Osteoblast (primary cell): ENCODE measurements at regions not wholly inside any gene's neighbourhood (a gene's known extent, or its start where the extent isn't known, plus 50 kb on each side); places are given as distances from the start of the nearest gene placed in this dataset.
"Not testable (repeated sequence)": the region's sequence is repeated elsewhere in the genome, so short reads cannot be mapped to it uniquely, and the experiment has no call there.

Source experiments
- DNase-seq: peaks from one replicate; pipeline ENCODE4 v3.0.0; 2011; ENCODE audit warnings: low spot score, mixed read lengths; ENCODE audit not compliant: insufficient read length; ENCODE audit errors: missing footprints
- H2AFZ ChIP-seq: 2 replicates; pipeline ENCODE4 v1.6.0; 2011; ENCODE audit warnings: mild to moderate bottlenecking, low read length
- H3K27ac ChIP-seq: 2 replicates; pipeline ENCODE4 v1.5.1; 2011; ENCODE audit warnings: mild to moderate bottlenecking, low read depth, low read length, moderate library complexity
- H3K27me3 ChIP-seq: 2 replicates; pipeline ENCODE4 v1.6.0; 2012; ENCODE audit warnings: mild to moderate bottlenecking, control low read depth, inconsistent platforms, low read length, moderate library complexity; ENCODE audit not compliant: insufficient read depth
- H3K36me3 ChIP-seq: 2 replicates; pipeline ENCODE4 v1.5.1; 2011; ENCODE audit warnings: mild to moderate bottlenecking, low read length, control low read depth, moderate library complexity; ENCODE audit not compliant: insufficient read depth
- H3K4me1 ChIP-seq: 2 replicates; pipeline ENCODE4 v1.5.1; 2011; ENCODE audit warnings: mild to moderate bottlenecking, low read length, control low read depth, moderate library complexity; ENCODE audit not compliant: insufficient read depth
- H3K4me2 ChIP-seq: 2 replicates; pipeline ENCODE4 v1.6.0; 2011; ENCODE audit warnings: mild to moderate bottlenecking, low read length; ENCODE audit not compliant: insufficient read depth
- H3K4me3 ChIP-seq: fragments of 200-600 bp; sonication (generic); 3 replicates; pipeline ENCODE4 v1.5.1; 2012; ENCODE audit warnings: mild to moderate bottlenecking, low read length, inconsistent platforms; ENCODE audit not compliant: insufficient read depth
- H3K79me2 ChIP-seq: 2 replicates; pipeline ENCODE4 v1.6.0; 2012; ENCODE audit warnings: mild to moderate bottlenecking, low read length, control low read depth, inconsistent platforms; ENCODE audit not compliant: insufficient read depth
- H3K9me3 ChIP-seq: 2 replicates; pipeline ENCODE4 v1.5.1; 2011; ENCODE audit warnings: low read depth, low read length, control low read depth
- H4K20me1 ChIP-seq: 2 replicates; pipeline ENCODE4 v1.6.0; 2012; ENCODE audit warnings: mild to moderate bottlenecking, low read length, control low read depth; ENCODE audit not compliant: insufficient read depth
- TF ChIP-seq, protein P1 (sequence below): IDR thresholded peaks from 2 replicates; pipeline ENCODE4 v1.5.1; 2011; ENCODE audit warnings: mild to moderate bottlenecking, low read depth, low read length, moderate library complexity; ENCODE audit errors: extremely low read depth

DNA sequence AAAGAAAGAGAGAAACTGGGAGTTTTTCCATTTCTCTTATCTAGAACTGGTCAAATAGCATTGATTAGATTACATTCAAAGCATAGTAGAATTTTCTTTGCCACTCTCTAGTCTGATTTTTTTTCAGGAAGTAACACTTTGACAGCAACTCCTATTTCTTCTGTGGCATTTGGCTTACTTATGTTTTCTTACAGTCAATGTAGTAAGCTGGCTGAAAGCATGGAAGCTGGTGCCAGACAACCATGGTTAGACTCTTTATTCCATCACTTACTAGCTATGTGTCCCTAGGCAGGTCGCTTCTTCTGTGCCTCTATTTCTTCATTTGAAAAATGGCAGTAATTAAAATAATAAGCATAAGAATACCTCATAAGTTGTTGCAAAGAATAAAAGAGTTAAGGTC lies 54.2 kb upstream of the OPRM1 start:
- Histone ChIP-seq H3K79me2 (no peaks in the 10 kb centered on the region), H3K4me3 (no peak overlapping the region), H3K4me2 (no peak overlapping the region), H4K20me1 (no peaks in the 10 kb centered on the region), H3K27me3 (no peaks in the 10 kb centered on the region), H3K36me3 (no peaks in the 10 kb centered on the region), H2AFZ (no peak overlapping the region), H3K9me3 (peaks cover under 1% of the 10 kb centered on the region), H3K27ac (no peak overlapping the region), H3K4me1 (no peaks in the 10 kb centered on the region)
- DNase-seq, result no peak
- TF ChIP-seq, protein P1, sequence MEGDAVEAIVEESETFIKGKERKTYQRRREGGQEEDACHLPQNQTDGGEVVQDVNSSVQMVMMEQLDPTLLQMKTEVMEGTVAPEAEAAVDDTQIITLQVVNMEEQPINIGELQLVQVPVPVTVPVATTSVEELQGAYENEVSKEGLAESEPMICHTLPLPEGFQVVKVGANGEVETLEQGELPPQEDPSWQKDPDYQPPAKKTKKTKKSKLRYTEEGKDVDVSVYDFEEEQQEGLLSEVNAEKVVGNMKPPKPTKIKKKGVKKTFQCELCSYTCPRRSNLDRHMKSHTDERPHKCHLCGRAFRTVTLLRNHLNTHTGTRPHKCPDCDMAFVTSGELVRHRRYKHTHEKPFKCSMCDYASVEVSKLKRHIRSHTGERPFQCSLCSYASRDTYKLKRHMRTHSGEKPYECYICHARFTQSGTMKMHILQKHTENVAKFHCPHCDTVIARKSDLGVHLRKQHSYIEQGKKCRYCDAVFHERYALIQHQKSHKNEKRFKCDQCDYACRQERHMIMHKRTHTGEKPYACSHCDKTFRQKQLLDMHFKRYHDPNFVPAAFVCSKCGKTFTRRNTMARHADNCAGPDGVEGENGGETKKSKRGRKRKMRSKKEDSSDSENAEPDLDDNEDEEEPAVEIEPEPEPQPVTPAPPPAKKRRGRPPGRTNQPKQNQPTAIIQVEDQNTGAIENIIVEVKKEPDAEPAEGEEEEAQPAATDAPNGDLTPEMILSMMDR, result no peak

DNA sequence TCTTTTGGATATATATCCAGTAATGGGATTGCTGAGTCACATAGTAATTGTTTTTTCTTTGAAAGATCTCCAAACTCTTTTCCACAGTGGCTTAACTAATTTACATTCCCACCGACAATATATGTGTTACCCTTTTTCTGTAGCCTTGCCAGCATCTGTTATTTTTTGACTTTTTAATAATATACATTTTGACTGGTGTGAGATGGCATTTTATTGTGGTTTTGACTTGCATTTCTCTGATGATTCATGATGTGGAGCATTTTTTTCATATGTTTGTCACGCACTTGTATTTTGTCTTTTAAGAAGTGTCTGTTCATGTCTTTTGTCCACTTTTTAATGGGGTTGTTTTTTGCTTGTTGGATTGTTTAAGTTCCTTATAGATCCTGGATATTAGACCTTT lies 58.9 kb upstream of the OPRM1 start:
- no peak for DNase-seq
- no peaks in the 10 kb centered on the region for H4K20me1 ChIP-seq
- no peaks in the 10 kb centered on the region for H3K79me2 ChIP-seq
- no peaks in the 10 kb centered on the region for H3K36me3 ChIP-seq
- no peak overlapping the region for H2AFZ ChIP-seq
- TF ChIP-seq, protein P1, result no peak
- H3K4me2 ChIP-seq, result no peak overlapping the region
- no peaks in the 10 kb centered on the region for H3K27me3 ChIP-seq
- H3K4me3 ChIP-seq, result no peak overlapping the region
- no peaks in the 10 kb centered on the region for H3K9me3 ChIP-seq
- no peaks in the 10 kb centered on the region for H3K4me1 ChIP-seq
- no peak overlapping the region for H3K27ac ChIP-seq

DNA sequence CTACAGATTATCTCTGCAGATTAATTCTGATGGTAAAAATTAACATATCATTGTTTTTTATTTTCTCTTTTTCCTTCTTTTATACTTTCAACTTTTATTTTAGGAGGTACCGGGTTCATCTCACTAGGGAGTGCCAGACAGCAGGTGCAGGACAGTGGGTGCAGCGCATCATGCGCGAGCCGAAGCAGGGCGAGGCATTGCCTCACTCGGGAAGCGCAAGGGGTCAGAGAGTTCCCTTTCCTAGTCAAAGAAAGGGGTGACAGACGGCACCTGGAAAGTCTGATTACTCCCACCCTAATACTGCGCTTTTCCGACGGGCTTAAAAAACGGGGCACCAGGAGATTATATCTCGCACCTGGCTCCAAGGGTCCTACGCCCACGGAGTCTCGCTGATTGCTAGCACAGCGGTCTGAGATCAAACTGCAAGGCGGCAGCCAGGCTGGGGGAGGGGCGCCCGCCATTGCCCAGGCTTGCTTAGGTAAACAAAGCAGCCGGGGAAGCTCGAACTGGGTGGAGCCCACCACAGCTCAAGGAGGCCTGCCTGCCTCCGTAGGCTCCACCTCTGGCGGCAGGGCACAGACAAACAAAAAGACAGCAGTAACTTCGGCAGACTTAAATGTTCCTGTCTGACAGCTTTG lies 60.0 kb upstream of the OPRM1 start:
- not testable (repeated sequence) for H3K36me3 ChIP-seq, H2AFZ ChIP-seq, DNase-seq, H3K27ac ChIP-seq, H3K4me2 ChIP-seq, H3K27me3 ChIP-seq, H3K79me2 ChIP-seq, H3K4me1 ChIP-seq, H4K20me1 ChIP-seq, H3K9me3 ChIP-seq, H3K4me3 ChIP-seq

DNA sequence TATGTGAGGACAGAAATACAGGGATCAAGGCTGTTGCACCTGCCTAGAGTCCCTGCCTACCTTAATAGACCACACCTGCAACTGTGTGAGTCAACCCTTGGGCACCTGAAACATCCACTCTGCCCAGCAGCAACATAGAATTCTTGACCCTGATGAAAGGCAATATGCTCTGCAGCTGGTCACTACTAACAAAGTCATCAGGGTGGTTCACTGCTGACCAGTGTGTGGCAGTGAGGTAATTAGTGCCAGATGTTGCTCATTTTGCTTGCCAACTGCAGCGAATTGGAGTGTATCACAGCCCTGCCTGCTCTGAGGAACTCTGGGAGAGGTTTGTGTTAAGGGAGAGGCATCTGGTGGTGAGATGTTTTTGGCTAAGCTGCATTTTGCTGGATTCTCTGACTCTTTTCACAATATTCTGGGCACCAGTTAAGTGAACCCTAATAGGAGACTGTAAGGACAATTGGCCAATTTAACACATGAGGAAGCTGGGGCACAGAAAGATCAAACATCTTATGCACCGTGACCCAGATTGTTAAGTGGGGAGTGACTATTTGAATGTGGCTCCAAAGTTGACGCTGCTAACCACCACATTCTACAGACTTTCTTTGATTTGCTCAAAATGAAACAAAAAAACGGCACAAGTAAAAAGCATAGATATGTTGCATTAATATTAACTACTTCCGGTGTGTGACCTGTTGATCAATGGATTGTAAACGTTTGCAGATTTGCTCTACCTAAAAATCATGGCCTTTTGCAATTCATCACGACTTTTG lies 61.9 kb upstream of the OPRM1 start:
- no peaks in the 10 kb centered on the region for H3K27me3 ChIP-seq
- H3K4me1 ChIP-seq, result no peaks in the 10 kb centered on the region
- H2AFZ ChIP-seq, result no peak overlapping the region
- H3K4me3 ChIP-seq, result no peak overlapping the region
- no peaks in the 10 kb centered on the region for H3K79me2 ChIP-seq
- H4K20me1 ChIP-seq, result no peaks in the 10 kb centered on the region
- no peak overlapping the region for H3K27ac ChIP-seq
- no peaks in the 10 kb centered on the region for H3K36me3 ChIP-seq
- no peak overlapping the region for H3K4me2 ChIP-seq
- TF ChIP-seq, protein P1, result no peak
- no peaks in the 10 kb centered on the region for H3K9me3 ChIP-seq
- DNase-seq, result no peak
